NCI-H2081 treated with DMSO at 0.1 percent for 48 hours (cell line): ENCODE measurements at regions not wholly inside any gene's neighbourhood (a gene's known extent, or its start where the extent isn't known, plus 50 kb on each side); places are given as distances from the start of the nearest gene placed in this dataset.
"Not testable (repeated sequence)": the region's sequence is repeated elsewhere in the genome, so short reads cannot be mapped to it uniquely, and the experiment has no call there.

Experiments used
- DNase-seq: peaks from one replicate; lab custom pipeline; 2025; lab: John Stamatoyannopoulos, UW

DNA sequence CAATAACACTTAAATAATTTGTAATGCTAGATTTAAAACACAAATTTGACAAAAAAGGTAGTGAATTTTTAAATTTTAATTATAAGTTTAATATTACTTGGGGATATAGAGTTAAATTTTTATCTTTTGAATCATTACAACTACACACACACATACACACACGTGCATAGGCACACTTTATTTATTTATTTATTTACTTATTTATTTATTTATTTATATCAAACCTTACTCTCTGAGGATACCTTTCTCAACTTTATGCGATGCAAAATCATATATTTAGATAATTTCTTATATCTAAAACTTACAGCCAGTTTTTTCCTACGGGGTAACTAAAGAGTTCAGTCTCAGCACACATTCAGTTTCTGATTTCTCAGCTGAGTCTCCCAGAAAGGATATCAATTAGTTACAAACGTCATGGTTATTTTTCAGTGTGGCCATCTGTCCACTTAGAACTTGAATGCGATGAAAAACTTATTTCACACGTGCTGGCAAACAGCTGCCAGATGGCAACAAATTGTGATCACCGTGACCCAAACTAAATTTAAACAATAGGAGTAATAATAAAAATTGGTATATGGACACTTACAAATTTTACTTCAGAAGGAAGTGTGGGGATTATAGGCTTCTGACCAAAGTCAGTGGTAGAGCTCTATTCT, 683.1 kb upstream of the PRR20A start:
- DNase-seq: no peak

DNA sequence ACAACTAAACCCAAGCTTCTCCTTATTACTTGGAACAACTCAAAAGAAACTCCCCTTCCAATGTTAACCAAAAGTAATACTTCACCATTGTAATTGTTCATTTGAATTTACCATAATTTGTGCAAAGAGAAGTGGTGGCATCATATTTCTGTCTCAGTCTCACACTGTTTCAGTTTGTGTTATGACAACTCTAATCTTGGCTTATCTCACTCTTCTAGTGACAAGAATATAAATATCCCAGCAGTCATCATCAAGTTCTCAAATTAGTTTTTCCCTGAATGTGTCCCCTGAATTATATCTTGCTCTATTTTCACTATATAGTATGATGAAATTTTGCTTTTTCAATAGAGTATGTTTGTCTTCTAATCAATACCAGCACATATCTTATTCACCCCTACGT, 681.4 kb upstream of the PRR20A start:
- no peak for DNase-seq

DNA sequence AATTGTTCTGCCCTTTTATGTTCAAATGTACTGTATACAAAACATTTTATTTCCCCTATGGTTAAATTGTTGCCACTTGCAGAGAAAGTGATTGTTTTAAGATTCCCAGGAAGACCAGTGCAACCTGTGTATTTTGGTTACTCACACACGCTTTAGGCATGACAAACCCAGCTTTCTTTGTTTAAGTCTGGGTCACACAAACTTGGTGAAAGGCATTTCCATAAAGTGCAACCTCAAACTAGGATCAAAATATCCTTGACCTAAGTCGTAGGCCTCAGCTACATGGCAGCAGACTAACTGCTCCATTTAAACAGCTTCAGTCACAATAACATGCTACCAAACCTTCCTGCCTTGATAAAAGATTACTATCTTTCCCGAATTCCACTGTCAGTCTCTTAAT, 639.0 kb upstream of the PRR20A start:
- no peak for DNase-seq

DNA sequence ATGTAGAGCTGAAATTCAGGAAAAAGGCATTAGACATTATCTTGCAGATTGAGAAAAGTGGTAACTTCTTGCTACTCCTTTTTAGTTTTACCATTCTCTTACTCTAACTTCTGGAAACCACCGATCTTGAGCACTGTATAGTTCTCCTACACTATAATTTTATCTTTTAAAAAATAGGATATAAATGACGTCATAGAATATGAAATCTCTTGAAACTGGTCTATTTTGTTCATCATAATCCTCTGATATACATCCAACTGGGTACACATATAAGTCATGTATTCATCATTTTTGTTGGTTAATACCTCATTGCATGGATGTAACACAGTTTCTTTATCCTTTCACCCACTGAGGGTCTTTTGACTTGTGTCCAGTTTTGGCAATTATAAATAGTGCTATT, 629.9 kb upstream of the PRR20A start:
- DNase-seq: no peak

DNA sequence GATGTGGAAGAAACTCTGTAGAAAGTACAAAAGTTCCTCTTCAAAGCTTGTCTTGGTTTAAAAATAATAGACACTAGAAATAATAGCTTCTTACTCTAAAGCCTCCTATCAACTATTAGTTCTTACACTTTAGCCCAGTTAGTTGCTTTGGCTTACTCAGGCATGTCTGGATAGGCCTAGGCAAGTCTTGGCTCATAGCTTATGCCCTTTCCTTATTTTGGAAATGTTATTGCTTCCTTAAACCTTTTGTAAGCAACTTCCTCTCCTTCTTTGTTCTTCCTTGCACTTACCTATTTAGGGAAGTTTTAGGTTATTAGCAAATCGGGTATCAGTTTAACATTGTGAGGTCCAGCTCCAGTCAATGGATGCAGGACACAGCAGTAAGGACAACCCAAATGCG, 628.4 kb upstream of the PRR20A start:
- DNase-seq: not testable (repeated sequence)

DNA sequence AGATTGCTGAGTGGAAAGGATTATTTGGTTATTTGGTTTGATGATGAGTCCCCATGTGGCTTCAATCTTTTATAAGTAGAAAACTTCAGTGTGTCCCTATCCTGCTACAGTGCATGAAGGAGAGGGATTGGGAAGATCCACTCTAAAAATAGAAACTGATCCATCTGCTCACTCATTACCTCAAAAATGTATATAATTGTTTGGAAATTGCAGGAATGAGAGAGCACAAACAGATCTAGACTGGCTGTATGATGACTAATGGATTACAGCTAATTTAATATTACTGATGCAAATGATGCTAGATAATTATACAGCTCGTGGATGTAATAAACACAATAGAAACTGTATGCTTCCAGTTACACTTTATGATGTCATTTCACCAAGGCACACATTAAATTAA, 625.3 kb upstream of the PRR20A start:
- DNase-seq: no peak

DNA sequence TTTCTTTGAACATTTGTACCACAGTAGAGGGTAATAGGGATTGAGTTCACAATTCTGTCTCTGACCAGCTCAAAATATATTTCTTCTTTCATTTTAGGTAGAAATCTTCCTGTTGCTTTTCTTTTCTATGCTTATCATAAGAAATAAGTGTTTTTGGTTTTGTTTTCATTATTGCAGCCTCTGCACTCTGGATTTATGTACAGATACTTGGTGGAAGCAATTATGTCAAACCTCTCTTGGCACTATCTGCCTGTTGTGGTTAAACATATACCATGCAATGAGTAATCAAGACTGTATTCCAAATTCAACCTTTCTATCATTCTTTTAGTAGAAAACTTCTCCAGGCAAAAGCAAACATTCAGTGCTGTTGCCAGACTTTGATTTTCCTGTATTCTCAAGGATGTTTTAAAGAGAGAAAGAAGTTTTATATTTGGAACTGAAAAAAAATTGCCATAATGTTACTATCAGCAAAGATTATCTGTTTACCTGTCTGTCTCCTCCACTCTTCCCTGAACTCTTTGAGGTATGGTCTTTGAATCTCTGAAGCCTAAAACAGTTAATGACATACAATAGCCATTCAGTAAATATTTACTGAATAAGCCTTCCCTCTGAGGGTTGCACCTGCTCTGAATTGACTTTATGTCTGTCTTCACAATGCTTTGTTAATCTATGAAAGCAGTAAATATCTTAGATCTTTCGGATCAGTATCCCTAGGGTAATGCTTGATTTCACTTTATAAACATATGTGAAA, 612.5 kb upstream of the PRR20A start:
- DNase-seq: peak; percentile 48

DNA sequence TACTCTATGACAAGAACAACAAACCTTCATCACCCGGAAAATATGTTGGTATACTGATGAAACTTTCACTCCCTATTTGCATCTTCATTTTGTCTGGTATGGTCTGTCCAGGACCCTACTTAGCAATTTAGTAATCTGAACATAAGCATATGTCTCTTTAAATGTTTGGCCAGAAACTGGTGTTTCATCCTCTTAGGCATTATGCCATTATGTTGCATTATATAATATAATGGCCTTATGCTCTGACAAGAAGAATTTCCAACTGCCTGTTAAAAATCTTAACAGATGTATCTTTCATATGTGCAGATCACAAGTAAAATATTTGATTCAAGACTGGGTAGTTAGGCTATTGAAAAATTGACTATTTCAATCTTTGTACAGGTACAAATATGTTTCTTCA, 610.6 kb upstream of the PRR20A start:
- no peak for DNase-seq

DNA sequence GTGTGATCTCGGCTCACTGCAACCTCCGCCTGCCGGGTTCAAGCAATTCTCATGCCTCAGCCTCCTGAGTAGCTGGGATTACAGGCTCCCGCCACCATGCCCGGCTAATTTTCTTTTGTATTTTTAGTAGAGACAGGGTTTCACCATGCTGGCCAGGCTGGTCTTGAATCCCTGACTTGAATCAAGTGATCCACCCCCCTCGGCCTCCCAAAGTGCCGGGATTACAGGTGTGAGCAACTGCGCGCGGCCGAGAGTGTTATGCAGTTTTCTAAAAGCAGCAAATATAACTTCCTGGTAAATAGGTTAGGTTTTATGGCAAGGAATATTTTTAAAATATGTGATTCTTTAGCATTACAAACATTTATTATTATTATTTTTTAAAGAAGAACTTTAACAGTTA, 592.8 kb upstream of the PRR20A start:
- DNase-seq: not testable (repeated sequence)

DNA sequence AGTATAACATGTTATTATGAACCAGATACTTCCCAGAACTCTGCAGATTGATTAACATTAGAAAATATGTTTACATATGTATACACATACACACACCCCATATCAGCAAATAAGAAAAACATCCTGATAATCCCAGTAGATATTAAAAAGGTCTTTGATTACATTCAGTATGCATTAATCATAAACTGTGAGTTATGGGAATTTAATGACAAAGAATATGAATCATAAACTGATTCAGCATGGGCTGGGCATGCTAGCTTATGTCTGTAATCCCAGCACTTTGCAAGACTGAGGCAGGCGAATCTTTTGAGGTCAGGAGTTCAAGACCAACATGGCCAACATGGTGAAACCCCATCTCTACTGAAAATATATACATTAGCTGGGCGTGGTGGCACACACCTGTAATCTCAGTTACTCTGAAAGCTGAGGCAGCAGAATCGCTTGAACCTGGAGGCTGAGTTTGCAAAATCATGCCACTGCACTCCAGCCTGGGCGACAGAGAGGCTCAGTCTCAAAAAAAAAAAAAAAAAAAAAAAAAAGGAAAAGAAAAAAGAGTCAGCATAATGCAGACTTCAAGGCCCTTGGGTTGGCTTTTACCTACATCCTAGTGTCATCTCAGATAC, 581.9 kb upstream of the PRR20A start:
- DNase-seq: no peak

DNA sequence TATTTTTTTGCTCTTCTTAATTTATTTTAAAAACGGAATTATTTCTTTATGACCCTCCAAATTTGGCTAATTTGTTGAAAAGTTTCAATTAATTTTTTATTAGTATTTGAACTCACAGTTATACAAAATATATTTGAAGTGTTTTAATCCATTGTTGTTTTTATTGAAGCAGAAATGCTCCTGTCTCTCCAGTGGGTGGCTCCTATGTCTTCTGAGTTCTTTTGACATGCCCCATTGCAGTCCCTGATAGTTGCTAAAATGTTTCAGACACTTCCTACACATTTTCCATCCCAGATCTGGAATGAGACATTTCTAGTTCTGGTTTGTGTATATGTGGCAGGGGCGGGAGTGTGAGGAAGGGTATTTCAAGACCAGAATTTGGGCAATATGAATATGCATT, 579.4 kb upstream of the PRR20A start:
- no peak for DNase-seq

DNA sequence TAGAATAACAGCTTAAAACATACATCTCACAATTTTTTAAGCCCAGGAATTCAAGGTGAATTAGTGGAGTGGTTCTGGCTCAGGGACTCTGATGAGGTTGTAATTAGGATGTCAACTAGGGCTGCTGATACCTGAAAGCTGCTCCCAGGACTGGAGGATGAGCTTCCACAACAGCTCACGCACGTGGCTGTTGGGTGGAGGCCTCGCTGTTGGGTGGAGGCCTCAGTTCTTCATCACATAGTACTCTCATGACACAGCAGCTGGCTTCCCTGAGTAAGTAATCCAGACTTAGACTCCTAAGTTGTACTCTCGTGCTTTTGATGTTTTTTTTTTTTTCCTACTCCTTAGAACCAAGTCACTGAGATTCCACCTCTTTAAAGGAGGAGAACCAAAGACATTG, 577.1 kb upstream of the PRR20A start:
- no peak for DNase-seq

DNA sequence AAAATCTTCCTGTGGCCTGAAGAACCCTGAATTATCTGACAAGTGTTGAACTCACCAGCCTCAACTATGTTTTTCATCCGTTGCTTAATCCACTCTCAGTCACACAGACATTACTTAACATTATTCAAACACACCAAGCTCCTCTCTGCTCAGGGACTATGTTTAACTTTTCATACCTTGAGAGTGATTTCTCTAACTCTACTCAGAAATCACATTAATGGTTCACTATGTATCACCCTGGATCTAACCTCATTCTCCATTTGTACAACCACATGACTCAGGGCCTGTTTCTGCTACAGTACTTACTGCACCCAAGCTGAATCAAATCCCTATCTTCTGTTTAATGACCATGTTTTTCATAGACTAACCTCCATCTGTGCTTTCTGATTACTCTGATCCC, 553.7 kb upstream of the PRR20A start:
- no peak for DNase-seq

DNA sequence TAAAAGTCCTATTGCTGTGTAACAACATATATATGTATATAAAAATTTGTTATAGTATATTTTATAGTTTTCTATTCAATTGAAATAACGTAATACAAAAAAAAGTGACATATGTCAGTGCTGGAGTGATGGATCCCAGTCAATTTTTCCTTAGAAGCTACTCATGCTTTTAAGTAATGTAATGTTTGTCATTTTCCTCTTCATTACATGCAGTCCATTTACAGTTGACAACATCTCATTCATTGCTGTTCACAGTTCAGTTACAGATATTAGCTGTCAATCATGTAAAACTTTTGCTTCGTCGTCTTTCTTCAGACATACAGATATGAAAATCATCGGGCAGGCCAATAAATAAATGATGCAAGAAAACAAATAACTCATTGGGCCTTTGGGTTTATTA, 525.1 kb upstream of the PRR20A start:
- DNase-seq: no peak

DNA sequence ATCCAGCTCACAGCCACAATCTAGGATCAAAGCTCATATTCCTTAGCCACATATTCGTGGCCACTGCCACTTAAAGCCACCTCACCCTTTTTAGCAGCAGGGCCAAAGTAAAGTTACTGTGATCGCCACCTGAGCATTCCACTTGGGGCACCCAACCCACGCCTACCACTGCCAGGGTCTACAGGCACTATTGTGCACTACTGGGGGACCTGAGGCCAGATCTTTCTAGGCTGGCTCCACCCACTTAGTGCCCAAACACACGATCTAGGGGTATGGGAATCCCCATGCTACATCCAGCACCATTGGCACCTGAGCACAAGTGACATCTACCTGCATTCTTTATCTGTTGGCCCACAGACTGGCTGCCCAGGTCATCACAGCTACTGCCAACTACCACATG, 517.9 kb upstream of the PRR20A start:
- no peak for DNase-seq

DNA sequence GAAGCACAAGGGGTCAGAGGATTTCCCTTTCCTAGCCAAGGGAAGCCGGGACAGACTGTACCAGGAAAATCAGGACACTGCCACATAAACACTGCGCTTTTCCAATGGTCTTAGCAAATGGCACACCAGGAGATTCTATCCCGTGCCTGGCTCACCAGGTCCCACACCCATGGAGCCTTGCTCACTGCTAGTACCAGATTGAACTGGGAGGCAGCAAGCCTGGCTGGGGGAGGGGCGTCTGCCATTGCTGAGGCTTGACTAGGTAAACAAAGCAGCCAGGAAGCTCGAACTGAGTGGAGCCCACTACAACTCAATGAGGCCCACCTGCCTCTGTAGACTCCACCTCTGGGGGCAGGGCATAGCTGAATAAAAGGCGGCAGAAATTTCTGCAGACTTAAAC, 511.8 kb upstream of the PRR20A start:
- DNase-seq: not testable (repeated sequence)

DNA sequence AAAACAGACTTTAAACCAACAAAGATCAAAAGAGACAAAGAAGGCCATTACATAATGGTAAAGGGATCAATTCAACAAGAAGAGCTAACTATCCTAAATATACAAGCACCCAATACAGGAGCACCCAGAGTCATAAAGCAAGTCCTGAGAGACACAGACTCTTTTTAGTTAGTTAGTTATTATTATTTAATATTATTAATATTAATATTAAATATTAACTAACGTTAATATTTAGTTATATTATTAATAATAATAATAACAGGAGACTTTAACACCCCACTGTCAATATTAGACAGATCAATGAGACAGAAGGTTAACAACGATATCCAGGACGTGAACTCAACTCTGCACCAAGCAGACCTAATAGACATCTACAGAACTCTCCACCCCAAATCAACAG, 509.7 kb upstream of the PRR20A start:
- DNase-seq: not testable (repeated sequence)

DNA sequence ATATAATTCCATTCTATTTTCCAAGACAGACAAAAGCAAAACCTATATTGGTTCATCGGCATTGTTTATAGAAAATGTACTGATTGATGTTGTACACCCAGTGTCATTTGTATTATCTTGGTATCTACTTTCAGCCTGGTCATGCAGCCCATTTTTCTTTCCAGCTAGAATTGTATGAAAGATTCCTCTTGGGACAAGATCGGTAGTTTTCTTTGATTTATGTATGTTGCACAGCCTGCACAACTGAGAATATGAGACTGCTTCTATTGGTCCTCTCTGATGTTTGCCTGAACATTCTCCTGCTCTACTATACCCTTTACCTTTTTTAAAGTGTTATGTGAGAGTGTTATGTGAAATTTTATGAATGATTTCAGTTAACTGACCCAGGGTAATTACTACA, 487.7 kb upstream of the PRR20A start:
- no peak for DNase-seq

DNA sequence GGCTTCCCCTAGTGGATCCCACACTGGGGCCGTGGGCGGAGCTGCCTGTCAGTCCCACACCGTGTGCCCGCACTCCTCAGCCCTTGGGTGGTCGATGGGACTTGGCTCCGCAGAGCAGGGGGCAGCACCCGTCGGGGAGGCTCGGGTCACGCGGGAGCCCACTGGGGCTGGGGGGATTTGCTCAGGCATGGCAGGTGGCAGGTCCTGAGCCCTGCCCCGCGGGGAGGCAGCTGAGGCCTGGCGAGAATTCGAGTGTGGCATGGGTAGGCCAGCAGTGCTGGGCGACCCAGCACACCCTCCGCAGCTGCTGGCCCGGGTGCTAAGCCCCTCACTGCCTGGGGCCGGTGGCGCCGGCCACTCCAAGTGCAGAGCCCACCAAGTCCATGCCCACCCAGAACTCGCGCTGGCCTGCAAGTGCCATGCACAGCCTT, 481.7 kb upstream of the PRR20A start:
- no peak for DNase-seq

DNA sequence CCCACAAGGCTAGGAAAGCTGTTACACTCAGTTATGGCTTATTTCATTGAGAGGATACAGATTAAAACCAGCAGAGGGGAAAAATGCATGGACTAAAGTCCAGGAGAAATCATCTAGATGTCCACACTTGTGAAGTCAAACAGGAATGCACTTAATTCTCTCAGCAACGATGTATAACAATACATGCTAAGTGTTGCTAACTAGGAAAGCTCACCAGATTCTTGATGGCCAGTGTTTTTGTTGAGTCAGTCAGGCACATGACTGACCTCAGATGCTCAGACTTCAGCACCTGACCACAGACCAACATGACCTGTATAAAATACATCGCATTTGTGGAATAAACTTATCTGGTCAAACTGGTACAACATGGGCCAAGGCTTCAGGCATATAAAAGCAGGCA, 470.2 kb upstream of the PRR20A start:
- no peak for DNase-seq

DNA sequence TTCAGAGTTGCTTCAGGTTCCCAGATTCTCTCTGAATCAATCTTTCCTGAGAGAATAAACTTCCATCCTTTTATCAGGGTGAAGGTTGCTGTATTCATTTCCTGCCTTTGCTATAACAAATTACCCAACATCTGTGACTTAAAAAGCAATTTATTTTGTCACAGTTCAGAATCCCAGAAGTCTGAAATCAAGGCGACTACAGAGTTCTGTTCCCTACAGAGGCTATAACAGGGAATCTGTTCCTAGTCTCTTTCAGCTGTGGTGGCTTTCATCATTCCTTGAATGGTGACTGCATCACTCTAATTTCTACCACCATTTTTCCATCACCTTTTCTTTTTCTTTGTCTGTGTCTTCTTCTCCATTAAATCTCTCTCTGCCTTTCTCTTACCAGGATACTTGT, 459.3 kb upstream of the PRR20A start:
- no peak for DNase-seq

DNA sequence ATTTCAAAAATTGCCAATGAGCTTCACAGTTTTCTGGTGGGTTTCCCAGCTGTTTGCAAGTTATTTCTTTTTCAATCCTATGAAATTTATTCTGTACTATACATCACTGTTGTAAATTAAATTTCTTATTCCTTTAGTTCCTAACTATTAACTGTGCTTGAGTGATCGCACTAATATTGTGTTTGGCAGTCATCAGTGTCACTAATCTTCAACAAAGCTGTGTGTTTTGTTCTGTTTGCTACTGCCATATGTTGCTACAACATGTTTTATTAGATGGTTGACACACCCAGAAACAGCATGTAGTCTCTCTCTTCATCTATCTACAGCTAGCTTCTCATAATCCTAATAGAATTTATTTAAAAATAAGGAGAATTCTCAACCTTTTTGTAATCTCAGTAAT, 453.6 kb upstream of the PRR20A start:
- no peak for DNase-seq

DNA sequence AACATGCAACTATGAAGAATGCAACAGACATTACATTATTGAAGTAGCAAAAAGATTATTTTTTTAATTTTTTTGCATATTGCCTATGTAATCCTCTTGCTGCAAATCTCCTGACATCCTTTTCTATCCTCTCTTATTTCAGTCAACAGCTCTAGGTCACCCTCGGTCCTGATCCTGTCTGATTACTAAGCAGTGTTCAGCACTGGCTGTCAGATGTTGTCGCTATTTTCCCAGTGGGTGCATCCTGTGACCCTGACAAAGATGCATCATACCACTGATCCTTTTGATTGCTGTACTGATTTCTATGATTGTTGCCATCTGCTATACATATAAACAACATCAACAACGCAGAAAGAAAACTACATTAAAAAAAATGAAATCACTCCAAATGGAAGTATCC, 443.7 kb upstream of the PRR20A start:
- no peak for DNase-seq

DNA sequence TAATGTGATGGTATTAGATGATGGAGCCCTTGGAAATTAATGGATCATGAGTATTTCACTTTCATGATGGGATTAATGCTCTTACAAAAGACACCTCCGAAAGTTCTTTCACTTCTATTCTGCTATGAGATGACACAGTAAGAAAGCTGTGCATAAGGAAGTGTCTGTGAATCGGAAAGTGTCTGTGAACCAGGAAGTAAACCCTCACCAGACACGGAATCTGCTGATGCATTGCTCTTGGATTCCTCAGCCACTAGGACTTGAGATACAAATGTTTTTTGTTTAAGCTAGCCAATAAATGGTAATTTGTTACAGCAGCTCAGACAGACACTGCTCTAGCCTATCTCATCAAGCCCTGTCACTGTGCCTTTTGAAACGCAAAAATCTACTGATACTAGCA, 440.4 kb upstream of the PRR20A start:
- no peak for DNase-seq
